Spleen (tissue), 11 donors: ENCODE measurements at regions not wholly inside any gene's neighbourhood (a gene's known extent, or its start where the extent isn't known, plus 50 kb on each side); places are given as distances from the start of the nearest gene placed in this dataset.

Experiments used
- DNase-seq: peaks from one replicate; pipeline ENCODE4 v3.0.0-alpha.2; 2020
- H3K27ac ChIP-seq, 8 donors: fragments of 200-600 bp; sonication (generic) in 7 of 8; 1 replicate in 4 of 8; 2 replicates in 4 of 8; pipeline versions ENCODE4 v1.5.0 to v1.8.0; 2016 to 2021; ENCODE audit warnings: inconsistent platforms in 4 of 8, mild to moderate bottlenecking in 4 of 8, moderate library complexity in 1 of 8
- H3K27me3 ChIP-seq, 7 donors: fragments of 200-600 bp; sonication (generic) in 6 of 7; replicated peaks in 1 of 7; 1 replicate in 4 of 7; 2 replicates in 3 of 7; pipeline versions ENCODE4 v1.5.0 to v1.8.0; 2016 to 2021; ENCODE audit warnings: inconsistent platforms in 3 of 7, mild to moderate bottlenecking in 1 of 7
- H3K36me3 ChIP-seq, 6 donors: fragments of 200-600 bp; sonication (generic) in 5 of 6; 1 replicate in 4 of 6; 2 replicates in 2 of 6; pipeline versions ENCODE4 v1.5.0 to v1.8.0; 2016 to 2021; ENCODE audit warnings: inconsistent platforms in 2 of 6
- H3K4me1 ChIP-seq, 6 donors: fragments of 200-600 bp; sonication (generic) in 5 of 6; 1 replicate in 3 of 6; 2 replicates in 3 of 6; pipeline versions ENCODE4 v1.5.0 to v1.8.0; 2016 to 2021; ENCODE audit warnings: inconsistent platforms in 3 of 6
- H3K4me3 ChIP-seq, 8 donors: fragments of 200-600 bp; sonication (generic) in 7 of 8; 1 replicate in 4 of 8; 2 replicates in 4 of 8; pipeline versions ENCODE4 v1.5.0 to v1.8.0; 2016 to 2021; ENCODE audit warnings: inconsistent platforms in 4 of 8, mild to moderate bottlenecking in 4 of 8, moderate library complexity in 2 of 8
- H3K9me3 ChIP-seq, 8 donors: fragments of 200-600 bp; sonication (generic) in 7 of 8; 1 replicate in 4 of 8; 2 replicates in 4 of 8; pipeline versions ENCODE4 v1.5.0 to v1.8.0; 2016 to 2021; ENCODE audit warnings: inconsistent platforms in 4 of 8
- CTCF ChIP-seq, 11 experiments: fragments of 200-600 bp in 7 of 11; fragments of 450-650 bp in 4 of 11; sonication (generic) in 4 of 11; IDR thresholded peaks in 8 of 11; conservative IDR thresholded peaks in 3 of 11; 1 replicate in 7 of 11; 2 replicates in 4 of 11; pipeline versions ENCODE4 v1.4.0 to v1.8.0; 2016 to 2021; ENCODE audit warnings: antibody characterized with exemption in 11 of 11, inconsistent platforms in 4 of 11, mild to moderate bottlenecking in 1 of 11
- POLR2A ChIP-seq, 3 donors: fragments of 450-650 bp; IDR thresholded peaks; one replicate each; pipeline ENCODE4 v1.5.1; 2017; ENCODE audit warnings: antibody characterized with exemption in 3 of 3, mild to moderate bottlenecking in 1 of 3
- POLR2AphosphoS5 ChIP-seq, 3 donors: sonication (generic); formaldehyde crosslinking; IDR thresholded peaks; one replicate each; pipeline ENCODE4 v1.5.1; 2017; ENCODE audit warnings: antibody characterized with exemption in 3 of 3
- WGBS, 5 donors: extraction: QIAGEN DNeasy Blood & Tissue Kit in 3 of 5; methylation state at CpG; one replicate each; pipeline versions ENCODE4 v1.1.5 to v1.1.7; 2013 to 2018; 5-methylcytosine and 5-hydroxymethylcytosine counted together
- intact Hi-C: fragments of 100-400 bp; cut with DNase I; formaldehyde crosslinking; loops from one replicate; pipeline ENCODE4 v1.15.0; 2023; ENCODE audit warnings: low total_unique reads
- donor health status: healthy with polysubstance abuse.
- donor health status: DM: no; HTN: no; CAD: no; lungs with moderate emphysema.
- donor health status: DM: no; HTN: no; CAD: no.
- donor health status: Bipolar disorder and iron deficiency.
- donor health status: healthy.
- donor health status: DM: no; HTN: no; CAD: no.
- donor health status: DM: yes; HTN: yes; CAD: no.

GRCh38 chr3:181075098-181075497 lies 85.6 kb upstream of the DNAJC19 start:
- WGBS, 5 donors = 63 to 100% (median 87%) methylated on average over 1 of the region's 1 CpG
- intact Hi-C loops = no loop called here
- Histone ChIP-seq H3K36me3 (no peaks in the 10 kb centered on the region), H3K4me1 (no peaks in the 10 kb centered on the region), H3K27ac (no peak overlapping the region), H3K9me3 (peaks cover 0 to 33% (median 14%) of the 10 kb centered on the region in 8 donors), H3K4me3 (no peak overlapping the region), H3K27me3 (no peaks in the 10 kb centered on the region)
- TF ChIP-seq POLR2A (IDR thresholded peaks at IDR 0.05) = no peak
- no peak for DNase-seq

GRCh38 chr3:181066143-181067087 lies 76.9 kb upstream of the DNAJC19 start:
- Histone ChIP-seq H3K27ac (no peak overlapping the region), H3K4me3 (no peak overlapping the region), H3K4me1 (no peaks in the 10 kb centered on the region), H3K27me3 (no peaks in the 10 kb centered on the region), H3K9me3 (peaks cover 0 to 7% (median 0%) of the 10 kb centered on the region in 8 donors), H3K36me3 (no peaks in the 10 kb centered on the region)
- 62 to 74% (median 73%) methylated on average over 4 of the region's 4 CpGs for WGBS, 5 donors
- TF ChIP-seq CTCF (IDR thresholded peaks at IDR 0.05 in 8 of 11, conservative IDR thresholded peaks at IDR 0.05 in 3 of 11) (no peak), POLR2AphosphoS5 (IDR thresholded peaks at IDR 0.05) (no peak), POLR2A (IDR thresholded peaks at IDR 0.05) (no peak)
- DNase-seq = no peak
- intact Hi-C loops = no loop called here

- no peaks in the 10 kb centered on the region for H3K36me3 ChIP-seq
- H3K9me3 ChIP-seq = no peaks in the 10 kb centered on the region
- H3K4me1 ChIP-seq = no peaks in the 10 kb centered on the region
- no peaks in the 10 kb centered on the region for H3K27me3 ChIP-seq
- intact Hi-C loops = no loop called here
- no peak overlapping the region for H3K4me3 ChIP-seq
- DNase-seq = no peak
- H3K27ac ChIP-seq = no peak overlapping the region
- 74 to 82% (median 76%) methylated on average over 4 of the region's 4 CpGs for WGBS, 5 donors
- TF ChIP-seq CTCF (IDR thresholded peaks at IDR 0.05 in 8 of 11, conservative IDR thresholded peaks at IDR 0.05 in 3 of 11) (no peak), POLR2AphosphoS5 (IDR thresholded peaks at IDR 0.05) (no peak), POLR2A (IDR thresholded peaks at IDR 0.05) (no peak)
Measured at GRCh38 chr3:181056136-181056732, 66.7 kb upstream of the DNAJC19 start.

GRCh38 chr3:181054538-181054937 lies 65.0 kb upstream of the DNAJC19 start:
- no peak for TF ChIP-seq CTCF (IDR thresholded peaks at IDR 0.05 in 8 of 11, conservative IDR thresholded peaks at IDR 0.05 in 3 of 11)
- no peak for TF ChIP-seq POLR2AphosphoS5 (IDR thresholded peaks at IDR 0.05)
- TF ChIP-seq POLR2A (IDR thresholded peaks at IDR 0.05) = no peak
- no peak for DNase-seq

More at GRCh38 chr3:181054538-181054937, 65.0 kb upstream of the DNAJC19 start:
- Histone ChIP-seq H3K4me3 (no peak overlapping the region), H3K36me3 (no peaks in the 10 kb centered on the region), H3K27ac (no peak overlapping the region), H3K9me3 (no peaks in the 10 kb centered on the region), H3K27me3 (no peaks in the 10 kb centered on the region), H3K4me1 (no peaks in the 10 kb centered on the region)
- intact Hi-C loops = no loop called here
